ENCODE measurements at regions not wholly inside any gene's neighbourhood (a gene's known extent, or its start where the extent isn't known, plus 50 kb on each side); places are given as distances from the start of the nearest gene placed in this dataset.
A peak's percentile ranks its signal among the peaks of the same experiment; 100 is the strongest.

DNA sequence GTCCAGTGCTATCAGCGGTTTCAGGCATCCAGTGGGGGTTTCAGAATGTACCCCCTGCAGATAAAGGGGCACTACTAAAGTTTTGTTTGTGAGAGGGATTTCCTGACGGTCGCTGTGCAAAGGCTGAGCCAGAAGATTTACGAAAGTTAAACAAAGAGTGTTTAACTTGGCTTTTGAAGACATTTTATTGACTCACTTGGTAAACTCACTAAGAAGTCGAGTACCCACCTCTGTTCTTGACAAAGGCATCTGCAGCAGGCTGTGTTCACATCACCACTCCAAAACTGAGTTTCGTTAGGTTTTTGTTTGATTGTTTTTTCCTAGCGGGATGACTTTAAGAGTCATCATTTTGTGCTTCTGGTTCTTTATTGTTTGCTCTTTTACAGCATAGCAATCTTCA, 143.9 kb upstream of the TBL1X start:
- TF ChIP-seq, protein P1, sequence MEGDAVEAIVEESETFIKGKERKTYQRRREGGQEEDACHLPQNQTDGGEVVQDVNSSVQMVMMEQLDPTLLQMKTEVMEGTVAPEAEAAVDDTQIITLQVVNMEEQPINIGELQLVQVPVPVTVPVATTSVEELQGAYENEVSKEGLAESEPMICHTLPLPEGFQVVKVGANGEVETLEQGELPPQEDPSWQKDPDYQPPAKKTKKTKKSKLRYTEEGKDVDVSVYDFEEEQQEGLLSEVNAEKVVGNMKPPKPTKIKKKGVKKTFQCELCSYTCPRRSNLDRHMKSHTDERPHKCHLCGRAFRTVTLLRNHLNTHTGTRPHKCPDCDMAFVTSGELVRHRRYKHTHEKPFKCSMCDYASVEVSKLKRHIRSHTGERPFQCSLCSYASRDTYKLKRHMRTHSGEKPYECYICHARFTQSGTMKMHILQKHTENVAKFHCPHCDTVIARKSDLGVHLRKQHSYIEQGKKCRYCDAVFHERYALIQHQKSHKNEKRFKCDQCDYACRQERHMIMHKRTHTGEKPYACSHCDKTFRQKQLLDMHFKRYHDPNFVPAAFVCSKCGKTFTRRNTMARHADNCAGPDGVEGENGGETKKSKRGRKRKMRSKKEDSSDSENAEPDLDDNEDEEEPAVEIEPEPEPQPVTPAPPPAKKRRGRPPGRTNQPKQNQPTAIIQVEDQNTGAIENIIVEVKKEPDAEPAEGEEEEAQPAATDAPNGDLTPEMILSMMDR (IDR thresholded peaks at IDR 0.05): no peak
- TF ChIP-seq POLR2AphosphoS5 (IDR thresholded peaks at IDR 0.05) (peak; percentile 81), POLR2A (IDR thresholded peaks at IDR 0.05) (no peak)
